Suprapubic skin (tissue), 4 donors: ENCODE measurements at regions not wholly inside any gene's neighbourhood (a gene's known extent, or its start where the extent isn't known, plus 50 kb on each side); places are given as distances from the start of the nearest gene placed in this dataset.

Experiments
- DNase-seq, 2 donors: peaks; one replicate each; pipeline ENCODE4 v3.0.0-alpha.2; 2019; ENCODE audit warnings: low spot score in 2 of 2
- H3K27ac ChIP-seq: fragments of 200-600 bp; sonication (generic); one replicate; pipeline ENCODE4 v1.5.1; 2019
- H3K27me3 ChIP-seq: fragments of 200-600 bp; sonication (generic); one replicate; pipeline ENCODE4 v1.5.1; 2019
- H3K36me3 ChIP-seq: fragments of 200-600 bp; sonication (generic); one replicate; pipeline ENCODE4 v1.5.1; 2019
- H3K4me1 ChIP-seq: fragments of 200-600 bp; sonication (generic); one replicate; pipeline ENCODE4 v1.5.1; 2019
- H3K4me3 ChIP-seq: fragments of 200-600 bp; sonication (generic); one replicate; pipeline ENCODE4 v1.5.1; 2019; ENCODE audit warnings: mild to moderate bottlenecking
- H3K9me3 ChIP-seq: fragments of 200-600 bp; sonication (generic); one replicate; pipeline ENCODE4 v1.5.1; 2019
- CTCF ChIP-seq, 2 donors: fragments of 200-600 bp in 1 of 2; fragments of 450-650 bp in 1 of 2; sonication (generic) in 1 of 2; IDR thresholded peaks; one replicate each; pipeline ENCODE4 v1.5.1; 2016 to 2019; ENCODE audit warnings: antibody characterized with exemption in 2 of 2, mild to moderate bottlenecking in 1 of 2, moderate library complexity in 1 of 2
- EP300 ChIP-seq: sonication (generic); formaldehyde crosslinking; IDR thresholded peaks from one replicate; pipeline ENCODE4 v1.6.1; 2017; ENCODE audit warnings: antibody characterized with exemption
- POLR2A ChIP-seq, 2 donors: fragments of 450-650 bp; IDR thresholded peaks; one replicate each; pipeline ENCODE4 v1.6.1; 2017; ENCODE audit warnings: antibody characterized with exemption in 2 of 2, mild to moderate bottlenecking in 2 of 2, moderate library complexity in 2 of 2
- POLR2AphosphoS5 ChIP-seq, 3 donors: sonication (generic); formaldehyde crosslinking; IDR thresholded peaks; one replicate each; pipeline ENCODE4 v1.6.1; 2017; ENCODE audit warnings: antibody characterized with exemption in 3 of 3
- WGBS: methylation state at CpG from one replicate; pipeline ENCODE4 v1.1.5; 2018; 5-methylcytosine and 5-hydroxymethylcytosine counted together

- Histone ChIP-seq H3K27me3 (no peaks in the 10 kb centered on the region), H3K4me3 (no peak overlapping the region), H3K27ac (no peak overlapping the region), H3K9me3 (no peaks in the 10 kb centered on the region), H3K36me3 (no peaks in the 10 kb centered on the region), H3K4me1 (no peaks in the 10 kb centered on the region)
- 89% methylated on average over 5 of the region's 5 CpGs for WGBS
- DNase-seq: no peak
- TF ChIP-seq EP300 (no peak), POLR2AphosphoS5 (IDR thresholded peaks at IDR 0.05) (no peak), POLR2A (IDR thresholded peaks at IDR 0.05) (no peak), CTCF (IDR thresholded peaks at IDR 0.05) (no peak)
Measured at GRCh38 chr2:150919901-150920300, 341.8 kb downstream of the RBM43 start.

DNA sequence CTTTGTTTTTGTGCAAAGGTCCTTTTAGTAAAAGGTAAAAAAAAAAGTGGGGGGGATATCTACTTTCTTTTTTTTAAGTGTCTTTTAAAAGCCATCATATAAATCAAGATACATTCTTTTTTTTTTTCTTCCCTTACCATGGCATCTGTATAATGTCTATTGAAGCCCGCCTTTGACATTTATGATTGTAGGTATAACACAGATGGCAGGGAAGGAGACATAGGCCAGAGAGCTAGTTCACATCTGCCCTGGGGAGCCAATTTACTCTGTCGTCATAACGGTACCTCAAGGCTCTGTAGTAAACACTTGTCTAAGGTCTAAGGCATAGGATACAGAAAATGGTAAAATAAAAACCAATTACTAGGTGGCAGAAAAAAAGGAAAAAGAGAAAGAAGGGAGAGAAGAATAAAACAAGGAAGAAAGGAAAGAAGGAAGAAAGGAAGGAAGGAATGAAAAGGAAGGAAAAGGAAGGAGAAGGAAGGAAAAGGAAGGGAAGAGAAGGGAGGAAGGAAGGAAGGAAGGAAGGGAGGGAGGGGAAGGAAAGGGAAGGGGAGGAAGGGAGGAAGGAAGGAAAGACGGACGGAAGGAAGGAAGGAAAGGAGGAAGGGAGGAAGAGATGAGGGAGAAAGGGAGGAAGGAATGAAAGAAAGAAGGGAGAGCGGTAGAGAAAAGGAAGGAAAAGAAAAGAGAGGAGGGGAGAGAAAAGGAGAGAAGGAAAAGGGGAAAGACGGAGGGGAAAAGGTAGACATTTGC, 343.5 kb downstream of the RBM43 start:
- H3K4me1 ChIP-seq: no peaks in the 10 kb centered on the region
- TF ChIP-seq EP300 (no peak), POLR2A (IDR thresholded peaks at IDR 0.05) (no peak), CTCF (IDR thresholded peaks at IDR 0.05) (no peak), POLR2AphosphoS5 (IDR thresholded peaks at IDR 0.05) (no peak)
- H3K4me3 ChIP-seq: no peak overlapping the region
- DNase-seq: no peak
- H3K36me3 ChIP-seq: no peaks in the 10 kb centered on the region
- H3K27ac ChIP-seq: no peak overlapping the region
- no peaks in the 10 kb centered on the region for H3K27me3 ChIP-seq
- H3K9me3 ChIP-seq: no peaks in the 10 kb centered on the region
- WGBS: 88% methylated on average over 7 of the region's 7 CpGs

DNA sequence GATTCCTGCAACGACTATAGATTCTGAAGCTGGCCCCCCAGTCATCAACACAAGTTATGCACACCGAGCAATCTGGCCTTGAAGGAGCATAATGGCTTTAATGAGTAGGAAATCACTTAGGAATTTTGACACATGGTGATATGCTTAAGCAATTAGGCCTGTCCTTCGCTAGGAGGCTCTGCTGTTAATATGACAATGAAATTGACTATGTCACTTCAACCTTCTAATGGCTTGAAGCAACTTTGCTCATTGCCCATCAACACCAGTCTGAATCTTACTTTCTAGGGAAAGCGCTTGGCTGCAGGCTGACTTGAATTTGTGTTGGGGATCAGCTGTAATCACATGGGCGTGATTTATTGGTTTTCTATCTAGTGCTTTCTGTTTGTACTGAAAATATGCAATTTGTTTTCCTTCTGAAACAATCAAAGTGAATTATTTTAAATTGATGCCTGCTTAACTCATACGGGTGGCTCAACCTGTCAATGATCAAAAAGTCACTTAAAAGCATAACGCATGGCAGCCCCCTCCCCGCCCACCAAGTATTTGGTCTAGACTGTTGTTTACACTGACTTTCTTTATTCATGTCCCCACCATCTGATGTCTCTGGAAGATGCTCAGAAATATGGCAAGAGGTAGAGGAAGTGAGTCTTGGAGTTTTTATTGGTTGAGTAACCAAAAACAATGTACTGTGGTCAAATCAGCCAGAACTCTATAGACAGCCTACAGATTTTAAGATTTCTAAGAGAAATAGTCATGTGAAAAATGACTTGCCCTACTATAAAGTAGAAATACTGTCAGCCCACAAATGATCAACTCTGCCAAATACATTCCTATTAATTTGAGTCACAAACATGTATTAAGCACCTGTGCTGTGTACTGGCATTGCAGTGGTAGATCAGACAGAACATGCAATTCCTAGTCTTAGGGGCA, 344.9 kb downstream of the RBM43 start:
- WGBS: 93% methylated on average over 8 of the region's 8 CpGs
- no peaks in the 10 kb centered on the region for H3K9me3 ChIP-seq
- TF ChIP-seq EP300 (no peak), CTCF (IDR thresholded peaks at IDR 0.05) (no peak), POLR2AphosphoS5 (IDR thresholded peaks at IDR 0.05) (no peak), POLR2A (IDR thresholded peaks at IDR 0.05) (no peak)
- H3K27ac ChIP-seq: no peak overlapping the region
- H3K27me3 ChIP-seq: no peaks in the 10 kb centered on the region
- H3K36me3 ChIP-seq: no peaks in the 10 kb centered on the region
- no peak for DNase-seq
- no peak overlapping the region for H3K4me3 ChIP-seq
- peaks cover 1% of the 10 kb centered on the region for H3K4me1 ChIP-seq

- H3K4me3 ChIP-seq: no peak overlapping the region
Measured at GRCh38 chr2:150911766-150912280, 349.8 kb downstream of the RBM43 start.

DNA sequence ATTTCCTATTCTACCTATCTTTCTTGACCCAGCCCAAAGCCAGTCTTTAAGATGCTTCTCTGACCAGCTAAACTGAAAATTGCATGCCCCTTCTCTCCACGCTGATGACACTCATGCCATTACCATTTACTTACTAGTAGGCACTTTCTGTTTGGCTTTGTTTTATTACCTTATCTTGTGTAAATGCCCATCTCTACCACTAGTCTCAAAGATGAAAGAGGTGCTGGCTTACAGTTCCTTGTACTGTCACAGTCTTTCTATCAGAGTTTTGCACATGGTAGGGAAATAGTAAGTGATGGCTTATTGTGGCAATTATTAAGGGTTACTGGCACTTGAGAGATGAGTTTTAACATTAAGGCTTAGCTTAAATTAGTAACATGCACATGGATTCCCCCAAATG, 352.1 kb downstream of the RBM43 start:
- 97% methylated on average over 1 of the region's 1 CpG for WGBS
- DNase-seq: no peak
- TF ChIP-seq POLR2A (IDR thresholded peaks at IDR 0.05) (no peak), POLR2AphosphoS5 (IDR thresholded peaks at IDR 0.05) (no peak), CTCF (IDR thresholded peaks at IDR 0.05) (no peak), EP300 (no peak)
- Histone ChIP-seq H3K36me3 (no peaks in the 10 kb centered on the region), H3K4me3 (no peak overlapping the region), H3K27ac (no peak overlapping the region), H3K4me1 (peaks cover 7% of the 10 kb centered on the region), H3K9me3 (no peaks in the 10 kb centered on the region), H3K27me3 (no peaks in the 10 kb centered on the region)

More at GRCh38 chr2:150911766-150912280, 349.8 kb downstream of the RBM43 start:
- Histone ChIP-seq H3K27me3 (no peaks in the 10 kb centered on the region), H3K4me1 (peaks cover 7% of the 10 kb centered on the region), H3K9me3 (no peaks in the 10 kb centered on the region), H3K27ac (peak overlapping the region; percentile 45), H3K36me3 (no peaks in the 10 kb centered on the region)
- DNase-seq: peak; percentile 87 to 88
- 28% methylated on average over 9 of the region's 9 CpGs for whole genome bisulfite sequencing
- no peak for TF ChIP-seq POLR2A (IDR thresholded peaks at IDR 0.05)
- peak in 1 of 3 donors; percentile 29 for TF ChIP-seq POLR2AphosphoS5 (IDR thresholded peaks at IDR 0.05)
- no peak for TF ChIP-seq EP300
